ENCODE measurements at regions not wholly inside any gene's neighbourhood (a gene's known extent, or its start where the extent isn't known, plus 50 kb on each side); places are given as distances from the start of the nearest gene placed in this dataset.

- intact Hi-C loops (cut with micrococcal nuclease) = no loop called here
- no peaks in the 10 kb centered on the region for H3K9me1 ChIP-seq (replicated peaks; ENCODE audit: control insufficient read depth, extremely low read depth, insufficient read depth, low read length)
- no peaks in the 10 kb centered on the region for H3K79me2 ChIP-seq (ENCODE audit: control insufficient read depth, insufficient read depth, low read length)
Measured at GRCh38 chr13:76542176-76542575, 344.0 kb downstream of the KCTD12 start.

More at GRCh38 chr13:76542176-76542575, 344.0 kb downstream of the KCTD12 start:
- peak; percentile 67 for FAIRE-seq
- Histone ChIP-seq H3K4me3 (replicated peaks in 1 of 3; ENCODE audit: insufficient read depth in 1 of 3, low read depth in 1 of 3, low read length in 3 of 3) (no peak overlapping the region), H4K20me1 (replicated peaks; ENCODE audit: control insufficient read depth, extremely low read depth, insufficient read depth, low read length) (no peaks in the 10 kb centered on the region), H3K4me2 (ENCODE audit: insufficient read depth, low read length) (no peak overlapping the region), H3K4me1 (ENCODE audit: control insufficient read depth, extremely low read depth, insufficient read depth, low read length) (peaks cover 3% of the 10 kb centered on the region), H3K27me3 (ENCODE audit: control insufficient read depth in 2 of 2, insufficient read depth in 2 of 2, low read length in 2 of 2) (no peaks in the 10 kb centered on the region), H2AFZ (ENCODE audit: low read depth, low read length) (no peak overlapping the region), H3K9me3 (replicated peaks; ENCODE audit: control insufficient read depth, insufficient read depth, low read length) (no peaks in the 10 kb centered on the region), H3K9ac (replicated peaks; ENCODE audit: extremely low read depth, insufficient read depth, low read length) (no peak overlapping the region), H3K27ac (ENCODE audit: insufficient read depth, low read depth, low read length) (no peak overlapping the region), H3K36me3 (ENCODE audit: control insufficient read depth in 2 of 2, extremely low read depth in 1 of 2, insufficient read depth in 2 of 2, low read length in 2 of 2) (no peaks in the 10 kb centered on the region)
- peak; percentile 35 for DNase-seq (ENCODE audit: low read depth, low spot score)
- dilution Hi-C loops (cut with MboI; ENCODE audit: extremely low pct_ligation_motif_present, low sequenced_read_pairs) = no loop called here
- POLR2A ChIA-PET = no interaction called here
- CTCF ChIA-PET = interaction anchor here (0.7 to 1.3 kb wide), 3 partner anchors 9 to 21 kb away, joined by 3 to 9 read pairs (median 4); no protein-coding TSS in a partner anchor
- no TSS peak for BruUV-seq (replicated peaks)
- no peak for TF ChIP-seq POLR2AphosphoS5 (IDR thresholded peaks at IDR 0.05; ENCODE audit: insufficient read depth, low read depth, low read length)
- TF ChIP-seq, protein P1, sequence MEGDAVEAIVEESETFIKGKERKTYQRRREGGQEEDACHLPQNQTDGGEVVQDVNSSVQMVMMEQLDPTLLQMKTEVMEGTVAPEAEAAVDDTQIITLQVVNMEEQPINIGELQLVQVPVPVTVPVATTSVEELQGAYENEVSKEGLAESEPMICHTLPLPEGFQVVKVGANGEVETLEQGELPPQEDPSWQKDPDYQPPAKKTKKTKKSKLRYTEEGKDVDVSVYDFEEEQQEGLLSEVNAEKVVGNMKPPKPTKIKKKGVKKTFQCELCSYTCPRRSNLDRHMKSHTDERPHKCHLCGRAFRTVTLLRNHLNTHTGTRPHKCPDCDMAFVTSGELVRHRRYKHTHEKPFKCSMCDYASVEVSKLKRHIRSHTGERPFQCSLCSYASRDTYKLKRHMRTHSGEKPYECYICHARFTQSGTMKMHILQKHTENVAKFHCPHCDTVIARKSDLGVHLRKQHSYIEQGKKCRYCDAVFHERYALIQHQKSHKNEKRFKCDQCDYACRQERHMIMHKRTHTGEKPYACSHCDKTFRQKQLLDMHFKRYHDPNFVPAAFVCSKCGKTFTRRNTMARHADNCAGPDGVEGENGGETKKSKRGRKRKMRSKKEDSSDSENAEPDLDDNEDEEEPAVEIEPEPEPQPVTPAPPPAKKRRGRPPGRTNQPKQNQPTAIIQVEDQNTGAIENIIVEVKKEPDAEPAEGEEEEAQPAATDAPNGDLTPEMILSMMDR (IDR thresholded peaks at IDR 0.05; ENCODE audit: extremely low read depth in 1 of 2, insufficient read depth in 1 of 2, low read depth in 1 of 2, low read length in 2 of 2) = no peak
- no peak for TF ChIP-seq GATA2 (IDR thresholded peaks at IDR 0.05; ENCODE audit: insufficient read depth, insufficient read length, low read depth, low read length)
- TF ChIP-seq, protein P2, sequence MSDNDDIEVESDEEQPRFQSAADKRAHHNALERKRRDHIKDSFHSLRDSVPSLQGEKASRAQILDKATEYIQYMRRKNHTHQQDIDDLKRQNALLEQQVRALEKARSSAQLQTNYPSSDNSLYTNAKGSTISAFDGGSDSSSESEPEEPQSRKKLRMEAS (IDR thresholded peaks at IDR 0.05; ENCODE audit: insufficient read depth, insufficient read length) = no peak
- no peak for TF ChIP-seq EZH2 (IDR thresholded peaks at IDR 0.05; ENCODE audit: borderline replicate concordance, low read depth, low read length, severe bottlenecking)
- TF ChIP-seq FOS (IDR thresholded peaks at IDR 0.05; ENCODE audit: borderline replicate concordance, insufficient read depth, low read length) = no peak
- no peak for TF ChIP-seq JUN (IDR thresholded peaks at IDR 0.05; ENCODE audit: borderline replicate concordance, insufficient read depth, insufficient read length, low read depth)
- TF ChIP-seq POLR2A (IDR thresholded peaks at IDR 0.05; ENCODE audit: low read depth, low read length) = no peak
- TF ChIP-seq MYC (IDR thresholded peaks at IDR 0.05; ENCODE audit: low read depth, low read length) = no peak

Data from endothelial cell of umbilical vein (primary cell).